ENCODE measurements at regions not wholly inside any gene's neighbourhood (a gene's known extent, or its start where the extent isn't known, plus 50 kb on each side); places are given as distances from the start of the nearest gene placed in this dataset.

DNA sequence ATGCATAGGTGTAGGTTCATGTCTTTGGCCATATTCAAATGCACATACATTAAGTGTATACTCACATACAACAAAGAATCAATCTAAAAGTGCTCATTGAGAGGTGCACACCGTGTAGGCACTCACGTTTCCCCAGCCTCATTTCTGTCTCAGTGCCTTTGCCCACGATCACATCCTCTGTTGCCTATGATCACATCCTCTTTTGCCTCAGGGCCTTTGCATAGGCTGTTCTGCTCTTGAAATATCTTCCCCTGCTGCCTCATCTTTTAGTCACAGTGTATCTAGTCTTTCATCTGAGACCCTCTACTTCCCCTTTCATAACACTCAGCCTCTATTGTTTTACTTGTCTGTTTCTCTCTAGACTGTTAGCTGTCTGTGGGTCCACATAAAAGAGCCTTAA is 69.3 kb downstream of the FOXD2 start:
- H3K4me3 ChIP-seq (ENCODE audit: low read length, poor library complexity, severe bottlenecking), result no peak overlapping the region
- no peak overlapping the region for H3K9ac ChIP-seq (ENCODE audit: low read depth, low read length, poor library complexity, severe bottlenecking)
- no peaks in the 10 kb centered on the region for H3F3A ChIP-seq (ENCODE audit: low read depth)
- no peak overlapping the region for H2AFZ ChIP-seq (ENCODE audit: low read length)
- H4K20me1 ChIP-seq (ENCODE audit: insufficient read depth, low read length, poor library complexity, severe bottlenecking), result no peaks in the 10 kb centered on the region
- no peaks in the 10 kb centered on the region for H3K79me2 ChIP-seq (ENCODE audit: insufficient read depth, low read length)
- TF ChIP-seq, protein P1, sequence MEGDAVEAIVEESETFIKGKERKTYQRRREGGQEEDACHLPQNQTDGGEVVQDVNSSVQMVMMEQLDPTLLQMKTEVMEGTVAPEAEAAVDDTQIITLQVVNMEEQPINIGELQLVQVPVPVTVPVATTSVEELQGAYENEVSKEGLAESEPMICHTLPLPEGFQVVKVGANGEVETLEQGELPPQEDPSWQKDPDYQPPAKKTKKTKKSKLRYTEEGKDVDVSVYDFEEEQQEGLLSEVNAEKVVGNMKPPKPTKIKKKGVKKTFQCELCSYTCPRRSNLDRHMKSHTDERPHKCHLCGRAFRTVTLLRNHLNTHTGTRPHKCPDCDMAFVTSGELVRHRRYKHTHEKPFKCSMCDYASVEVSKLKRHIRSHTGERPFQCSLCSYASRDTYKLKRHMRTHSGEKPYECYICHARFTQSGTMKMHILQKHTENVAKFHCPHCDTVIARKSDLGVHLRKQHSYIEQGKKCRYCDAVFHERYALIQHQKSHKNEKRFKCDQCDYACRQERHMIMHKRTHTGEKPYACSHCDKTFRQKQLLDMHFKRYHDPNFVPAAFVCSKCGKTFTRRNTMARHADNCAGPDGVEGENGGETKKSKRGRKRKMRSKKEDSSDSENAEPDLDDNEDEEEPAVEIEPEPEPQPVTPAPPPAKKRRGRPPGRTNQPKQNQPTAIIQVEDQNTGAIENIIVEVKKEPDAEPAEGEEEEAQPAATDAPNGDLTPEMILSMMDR (conservative IDR thresholded peaks at IDR 0.05; ENCODE audit: low read length), result no peak
- TF ChIP-seq EZH2phosphoT487 (IDR thresholded peaks at IDR 0.05; ENCODE audit: borderline replicate concordance), result no peak
- H3K27me3 ChIP-seq (ENCODE audit: insufficient read depth, low read length, poor library complexity, severe bottlenecking), result no peaks in the 10 kb centered on the region
- H3K9me2 ChIP-seq (replicated peaks; ENCODE audit: low read depth, low read length), result no peaks in the 10 kb centered on the region
- no peaks in the 10 kb centered on the region for H3K4me1 ChIP-seq (ENCODE audit: insufficient read depth, low read length, poor library complexity, severe bottlenecking)
- H3K36me3 ChIP-seq (ENCODE audit: insufficient read depth, low read length), result no peaks in the 10 kb centered on the region
- H3K9me3 ChIP-seq (ENCODE audit: insufficient read depth, low read depth, low read length), result no peaks in the 10 kb centered on the region
- no peak overlapping the region for H3K4me2 ChIP-seq (ENCODE audit: low read depth, low read length, poor library complexity, severe bottlenecking)

DNA sequence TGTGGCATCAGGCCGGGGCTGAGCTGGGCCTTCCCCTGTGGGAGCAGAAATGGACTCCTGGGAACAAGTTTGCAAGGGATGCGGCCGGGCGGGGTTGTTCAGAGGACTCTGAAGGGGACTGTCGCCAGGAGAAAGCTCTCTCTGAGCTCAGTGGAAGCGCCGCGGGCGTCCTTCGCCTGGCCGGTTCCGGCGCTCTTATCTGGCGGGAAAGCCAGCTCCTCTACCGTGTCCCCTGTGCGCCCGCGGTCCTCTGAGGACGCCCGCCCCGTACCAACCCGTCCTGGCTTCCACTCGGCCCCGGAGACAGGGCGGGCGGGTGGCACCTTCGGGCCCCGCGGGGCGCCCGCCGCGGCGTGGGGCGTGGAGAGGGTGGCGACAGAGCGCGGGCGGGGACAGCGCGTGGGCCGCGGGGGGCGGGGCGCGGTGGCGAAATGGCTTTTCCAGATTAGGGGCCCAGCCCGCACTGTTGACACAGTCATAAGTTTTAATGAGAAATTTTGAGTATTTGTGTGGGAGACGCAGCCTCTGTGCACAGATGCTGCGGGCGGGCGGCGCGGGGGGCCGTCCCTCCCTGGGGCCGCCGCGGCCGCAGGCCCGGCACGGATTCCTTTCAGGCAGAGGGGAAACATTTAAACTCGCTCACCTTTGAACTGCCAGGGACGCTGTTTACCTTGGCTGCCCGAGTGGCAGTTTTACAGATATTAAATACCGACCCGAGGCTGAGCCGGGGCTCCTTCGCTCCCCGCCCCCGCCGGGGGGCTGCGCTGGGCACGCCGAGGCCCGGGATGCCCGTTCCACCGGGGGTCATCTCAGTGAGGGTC is 70.2 kb downstream of the FOXD2 start:
- Histone ChIP-seq H3K4me1 (ENCODE audit: insufficient read depth, low read length, poor library complexity, severe bottlenecking) (no peaks in the 10 kb centered on the region), H3K9me2 (replicated peaks; ENCODE audit: low read depth, low read length) (no peaks in the 10 kb centered on the region), H4K20me1 (ENCODE audit: insufficient read depth, low read length, poor library complexity, severe bottlenecking) (no peaks in the 10 kb centered on the region), H3K4me3 (ENCODE audit: low read length, poor library complexity, severe bottlenecking) (no peak overlapping the region), H3K36me3 (ENCODE audit: insufficient read depth, low read length) (no peaks in the 10 kb centered on the region), H3K27me3 (ENCODE audit: insufficient read depth, low read length, poor library complexity, severe bottlenecking) (no peaks in the 10 kb centered on the region), H2AFZ (ENCODE audit: low read length) (no peak overlapping the region), H3K4me2 (ENCODE audit: low read depth, low read length, poor library complexity, severe bottlenecking) (no peak overlapping the region), H3K9ac (ENCODE audit: low read depth, low read length, poor library complexity, severe bottlenecking) (no peak overlapping the region), H3K79me2 (ENCODE audit: insufficient read depth, low read length) (no peaks in the 10 kb centered on the region), H3F3A (ENCODE audit: low read depth) (no peaks in the 10 kb centered on the region), H3K9me3 (ENCODE audit: insufficient read depth, low read depth, low read length) (no peaks in the 10 kb centered on the region)
- TF ChIP-seq, protein P1 (conservative IDR thresholded peaks at IDR 0.05; ENCODE audit: low read length), result no peak
- no peak for TF ChIP-seq EZH2phosphoT487 (IDR thresholded peaks at IDR 0.05; ENCODE audit: borderline replicate concordance)

DNA sequence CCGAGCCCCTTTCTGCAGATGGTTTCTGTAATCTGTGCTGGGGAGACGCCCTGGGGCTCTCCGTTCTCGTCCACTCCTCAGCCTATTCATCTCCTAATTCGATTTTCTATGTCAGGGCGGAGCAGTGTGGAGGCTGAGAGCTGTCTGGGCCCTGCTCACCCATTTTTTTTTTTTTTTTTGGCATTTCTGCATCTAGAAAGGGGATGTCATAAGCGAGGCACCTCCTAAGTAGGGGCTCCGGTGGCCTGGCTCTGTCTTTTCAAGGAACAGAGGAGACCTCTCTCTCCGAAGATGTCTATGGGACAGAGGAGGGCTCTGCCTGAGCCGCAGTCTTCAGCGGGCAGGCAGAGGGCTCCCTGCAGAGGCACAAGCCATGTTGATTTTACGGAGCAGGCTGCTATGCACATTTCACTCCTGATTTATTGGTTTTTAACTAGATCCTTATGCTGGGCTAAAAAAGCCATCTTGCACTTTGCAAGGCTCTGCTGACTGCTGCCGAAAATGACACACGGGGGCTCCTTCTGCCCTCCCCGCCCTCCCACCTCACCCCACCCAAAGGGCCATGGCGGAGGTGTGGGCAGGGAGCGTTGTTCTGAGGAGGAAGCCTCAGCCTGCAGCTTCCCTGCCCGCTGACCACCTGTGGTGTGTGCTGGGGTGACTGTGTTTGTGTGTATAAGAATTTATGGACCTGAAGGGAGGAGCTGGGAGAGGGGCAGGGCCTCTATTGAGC is 71.0 kb downstream of the FOXD2 start:
- no peak overlapping the region for H3K4me2 ChIP-seq (ENCODE audit: low read depth, low read length, poor library complexity, severe bottlenecking)
- no peak overlapping the region for H3K4me3 ChIP-seq (ENCODE audit: low read length, poor library complexity, severe bottlenecking)
- H3K9me2 ChIP-seq (replicated peaks; ENCODE audit: low read depth, low read length), result no peaks in the 10 kb centered on the region
- no peak overlapping the region for H3K9ac ChIP-seq (ENCODE audit: low read depth, low read length, poor library complexity, severe bottlenecking)
- H4K20me1 ChIP-seq (ENCODE audit: insufficient read depth, low read length, poor library complexity, severe bottlenecking), result no peaks in the 10 kb centered on the region
- no peaks in the 10 kb centered on the region for H3F3A ChIP-seq (ENCODE audit: low read depth)
- no peaks in the 10 kb centered on the region for H3K79me2 ChIP-seq (ENCODE audit: insufficient read depth, low read length)
- TF ChIP-seq, protein P1 (conservative IDR thresholded peaks at IDR 0.05; ENCODE audit: low read length), result no peak
- no peak for TF ChIP-seq EZH2phosphoT487 (IDR thresholded peaks at IDR 0.05; ENCODE audit: borderline replicate concordance)
- no peaks in the 10 kb centered on the region for H3K27me3 ChIP-seq (ENCODE audit: insufficient read depth, low read length, poor library complexity, severe bottlenecking)
- no peaks in the 10 kb centered on the region for H3K9me3 ChIP-seq (ENCODE audit: insufficient read depth, low read depth, low read length)
- H3K4me1 ChIP-seq (ENCODE audit: insufficient read depth, low read length, poor library complexity, severe bottlenecking), result no peaks in the 10 kb centered on the region
- no peak overlapping the region for H2AFZ ChIP-seq (ENCODE audit: low read length)
- H3K36me3 ChIP-seq (ENCODE audit: insufficient read depth, low read length), result no peaks in the 10 kb centered on the region

All from Loucy (cell line).